ENCODE measurements at regions not wholly inside any gene's neighbourhood (a gene's known extent, or its start where the extent isn't known, plus 50 kb on each side); places are given as distances from the start of the nearest gene placed in this dataset.

- Histone ChIP-seq H3K4me2 (ENCODE audit: low read depth, low read length) (no peak overlapping the region), H4K5ac (ENCODE audit: low read depth, low read length) (no peak overlapping the region), H3K4me3 (ENCODE audit: insufficient read depth, low read depth, low read length) (no peak overlapping the region), H2BK20ac (ENCODE audit: low read depth, low read length) (no peak overlapping the region), H3K9ac (ENCODE audit: low read depth, low read length) (no peak overlapping the region), H2AK5ac (ENCODE audit: low read depth, low read length) (no peak overlapping the region), H3K27ac (ENCODE audit: insufficient read depth, low read length) (no peak overlapping the region), H3K9me1 (ENCODE audit: insufficient read depth, low read length) (no peaks in the 10 kb centered on the region), H3K27me3 (ENCODE audit: control insufficient read depth, insufficient read depth, low read length) (no peaks in the 10 kb centered on the region), H3K18ac (ENCODE audit: low read depth, low read length) (no peak overlapping the region), H2BK15ac (ENCODE audit: low read depth, low read length) (no peak overlapping the region), H3K4ac (ENCODE audit: low read depth, low read length) (no peak overlapping the region), H2AFZ (replicated peaks; ENCODE audit: low read length, poor library complexity) (no peak overlapping the region), H2BK120ac (ENCODE audit: low read depth, low read length) (no peak overlapping the region), H3K56ac (ENCODE audit: extremely low read depth, insufficient read depth, low read length) (no peak overlapping the region), H3K9me3 (ENCODE audit: control insufficient read depth, insufficient read depth, low read length) (peaks cover 4% of the 10 kb centered on the region), H3K23ac (ENCODE audit: low read depth, low read length) (no peak overlapping the region), H3K14ac (replicated peaks; ENCODE audit: low read depth, low read length) (no peak overlapping the region), H2AK9ac (replicated peaks; ENCODE audit: low read depth, low read length, poor library complexity) (no peak overlapping the region), H4K91ac (ENCODE audit: insufficient read depth, low read depth, low read length) (no peak overlapping the region), H3K4me1 (ENCODE audit: control insufficient read depth, insufficient read depth, low read length) (no peaks in the 10 kb centered on the region), H3K36me3 (ENCODE audit: control insufficient read depth, insufficient read depth, low read length) (no peaks in the 10 kb centered on the region), H2BK5ac (ENCODE audit: low read depth, low read length, poor library complexity, severe bottlenecking) (no peak overlapping the region), H3K79me1 (ENCODE audit: low read depth in 1 of 2, low read length in 2 of 2) (no peaks in the 10 kb centered on the region), H4K20me1 (ENCODE audit: insufficient read depth, low read length) (no peaks in the 10 kb centered on the region), H4K8ac (ENCODE audit: low read depth in 2 of 2, low read length in 2 of 2) (no peak overlapping the region)
- DNase-seq (no peak), ATAC-seq (ENCODE audit: low read depth) (no peak)
- in situ Hi-C loops (cut with MboI; ENCODE audit: low sequenced_read_pairs) (no loop called here), intact Hi-C loops (cut with micrococcal nuclease) (no loop called here), dilution Hi-C loops (cut with HindIII; ENCODE audit: low sequenced_read_pairs, unreplicated experiment) (no loop called here)
- no CpG with 5 or more reads among the region's 2 CpGs for WGBS, 2 experiments (ENCODE audit: extremely low coverage in 2 of 2, insufficient read length in 1 of 2)
- no TSS peak for BruUV-seq (replicated peaks)
- TF ChIP-seq MAZ (IDR thresholded peaks at IDR 0.05; ENCODE audit: borderline replicate concordance, low read depth, low read length) = no peak
- no peak for TF ChIP-seq RCOR1 (IDR thresholded peaks at IDR 0.05; ENCODE audit: insufficient replicate concordance, low read length)
- TF ChIP-seq FOS (IDR thresholded peaks at IDR 0.05; ENCODE audit: low read depth, low read length) = no peak
- TF ChIP-seq SMC3 (IDR thresholded peaks at IDR 0.05; ENCODE audit: low read depth, low read length) = no peak
- TF ChIP-seq MAFK (IDR thresholded peaks at IDR 0.05; ENCODE audit: low read depth, low read length) = no peak
- no peak for TF ChIP-seq RAD21 (IDR thresholded peaks at IDR 0.05; ENCODE audit: low read length)
- ChIA-PET CTCF (no interaction called here), POLR2A (ENCODE audit: unreplicated experiment) (no interaction called here)
These were observed 91.7 kb upstream of the FUT8 start for GRCh38 chr14:65320661-65321308.

Measured in IMR-90 (cell line).